SK-N-SH (cell line): ENCODE measurements at regions not wholly inside any gene's neighbourhood (a gene's known extent, or its start where the extent isn't known, plus 50 kb on each side); places are given as distances from the start of the nearest gene placed in this dataset.

Source experiments
- CTCF ChIA-PET: fragments of 300-600, 350-600 bp; formaldehyde crosslinking; extraction: SDS; loops from one replicate; lab custom pipeline; 2021; lab: Yijun Ruan, JAX
- POLR2A ChIA-PET: fragments of 350-600 bp; sonication (Branson Sonifier 250); formaldehyde crosslinking; extraction: SDS; loops from one replicate; lab custom pipeline; 2020; ENCODE audit warnings: antibody characterized with exemption, inconsistent platforms; lab: Yijun Ruan, JAX
- DNase-seq: peaks from one replicate; pipeline ENCODE4 v3.0.0; 2012
- H2AFZ ChIP-seq: fragments of 200-600 bp; sonication (generic); 2 replicates; pipeline ENCODE4 v1.8.1; 2016; ENCODE audit warnings: antibody characterized with exemption, mild to moderate bottlenecking, low read depth
- H3F3A ChIP-seq: fragments of 200-600 bp; sonication (generic); replicated peaks from 2 replicates; pipeline ENCODE3; 2016; ENCODE audit warnings: antibody characterized with exemption, mild to moderate bottlenecking; ENCODE audit not compliant: insufficient read depth
- H3K27ac ChIP-seq, 2 experiments: fragments of 200-500 bp in 1 of 2; fragments of 200-600 bp in 1 of 2; sonication (Bioruptor generic) in 1 of 2; sonication (generic), shearing (Covaris generic) in 1 of 2; 2 replicates each; pipeline versions ENCODE4 v1.5.1 to v1.6.1; 2014 to 2016; ENCODE audit warnings: low read depth in 2 of 2, inconsistent platforms in 1 of 2, low read length in 1 of 2, mild to moderate bottlenecking in 1 of 2, mixed read lengths in 1 of 2
- H3K27me3 ChIP-seq: fragments of 200-600 bp; sonication (generic), shearing (Covaris generic); 2 replicates; pipeline ENCODE4 v1.6.1; 2016; ENCODE audit warnings: mixed run types; ENCODE audit not compliant: insufficient read depth
- H3K36me3 ChIP-seq, 2 experiments: fragments of 200-500 bp in 1 of 2; fragments of 200-600 bp in 1 of 2; sonication (Bioruptor generic) in 1 of 2; sonication (generic) in 1 of 2; replicated peaks in 1 of 2; 2 replicates each; pipeline versions ENCODE3 to v1.5.1; 2014 to 2016; ENCODE audit warnings: low read length in 1 of 2, mild to moderate bottlenecking in 1 of 2; ENCODE audit not compliant: insufficient read depth in 2 of 2, control insufficient read depth in 1 of 2
- H3K4me1 ChIP-seq, 2 experiments: fragments of 200-500 bp in 1 of 2; fragments of 200-600 bp in 1 of 2; sonication (Bioruptor generic) in 1 of 2; sonication (generic), shearing (Covaris generic) in 1 of 2; 2 replicates each; pipeline versions ENCODE4 v1.5.1 to v1.6.1; 2014 to 2016; ENCODE audit warnings: low read depth in 1 of 2, low read length in 1 of 2, mixed run types in 1 of 2; ENCODE audit not compliant: insufficient read depth in 2 of 2, control insufficient read depth in 1 of 2
- H3K4me2 ChIP-seq: fragments of 200-600 bp; sonication (generic), shearing (Covaris generic); 2 replicates; pipeline ENCODE4 v1.6.1; 2017; ENCODE audit warnings: mixed run types
- H3K4me3 ChIP-seq, 2 experiments: fragments of 200-500 bp in 1 of 2; fragments of 200-600 bp in 1 of 2; sonication (Bioruptor generic) in 1 of 2; sonication (generic), shearing (Covaris generic) in 1 of 2; 2 replicates each; pipeline versions ENCODE4 v1.5.1 to v1.8.1; 2014 to 2016; ENCODE audit warnings: low read depth in 2 of 2, inconsistent platforms in 1 of 2, low read length in 1 of 2, mild to moderate bottlenecking in 1 of 2, mixed read lengths in 1 of 2, moderate library complexity in 1 of 2
- H3K79me2 ChIP-seq: fragments of 200-600 bp; sonication (generic); 2 replicates; pipeline ENCODE4 v1.8.1; 2017; ENCODE audit warnings: mild to moderate bottlenecking; ENCODE audit not compliant: insufficient read depth
- H3K9ac ChIP-seq: fragments of 200-600 bp; sonication (generic); 2 replicates; pipeline ENCODE4 v1.6.1; 2017; ENCODE audit warnings: mixed run types
- H3K9me2 ChIP-seq: fragments of 200-600 bp; sonication (generic); 2 replicates; pipeline ENCODE4 v1.6.1; 2017; ENCODE audit warnings: mixed run types
- H3K9me3 ChIP-seq: fragments of 200-600 bp; sonication (generic); 2 replicates; pipeline ENCODE4 v1.6.1; 2017; ENCODE audit warnings: mixed run types, mild to moderate bottlenecking, moderate library complexity
- H4K20me1 ChIP-seq: fragments of 200-600 bp; sonication (generic); 2 replicates; pipeline ENCODE4 v1.6.1; 2017; ENCODE audit warnings: mild to moderate bottlenecking, mixed run types; ENCODE audit not compliant: insufficient read depth
- CHD2 ChIP-seq: fragments of 150-350 bp; IDR thresholded peaks from 2 replicates; pipeline ENCODE4 v1.6.1; 2018; ENCODE audit warnings: low read length; ENCODE audit not compliant: partially characterized antibody
- CTCF ChIP-seq: fragments of 200-600 bp; sonication (generic); IDR thresholded peaks from 2 replicates; pipeline ENCODE4 v1.6.1; 2017; ENCODE audit warnings: antibody characterized with exemption, mild to moderate bottlenecking, moderate library complexity
- ELF1 ChIP-seq: IDR thresholded peaks from 2 replicates; pipeline ENCODE4 v1.4.0; 2012
- EP300 ChIP-seq, 2 experiments: IDR thresholded peaks; 2 replicates each; pipeline versions ENCODE4 v1.4.0 to v1.6.1; 2012; ENCODE audit warnings: borderline replicate concordance in 1 of 2, low read depth in 1 of 2, low read length in 1 of 2
- EZH2phosphoT487 ChIP-seq: fragments of 200-600 bp; sonication (generic); IDR thresholded peaks from 2 replicates; pipeline ENCODE4 v1.6.1; 2017; ENCODE audit warnings: low read depth, mixed run types, mild to moderate bottlenecking, antibody characterized with exemption, moderate library complexity, borderline replicate concordance
- FOXJ3 ChIP-seq: sonication (generic); formaldehyde crosslinking; IDR thresholded peaks from 2 replicates; pipeline ENCODE4 v1.5.1; 2020; ENCODE audit warnings: mild to moderate bottlenecking, missing genetic modification reagents
- FOXM1 ChIP-seq: IDR thresholded peaks from 2 replicates; pipeline ENCODE4 v1.4.0; 2012; ENCODE audit warnings: low read depth, mild to moderate bottlenecking
- GATA2 ChIP-seq: sonication (generic); formaldehyde crosslinking; IDR thresholded peaks from 2 replicates; pipeline ENCODE4 v1.5.0; 2020; ENCODE audit warnings: mild to moderate bottlenecking, missing genetic modification reagents
- JUND ChIP-seq: IDR thresholded peaks from 2 replicates; pipeline ENCODE4 v1.4.0; 2012
- MXI1 ChIP-seq: IDR thresholded peaks from 2 replicates; pipeline ENCODE4 v1.6.1; 2012; ENCODE audit warnings: mild to moderate bottlenecking, low read depth, low read length, improper control_type of control experiment
- NFIC ChIP-seq: IDR thresholded peaks from 2 replicates; pipeline ENCODE4 v1.4.0; 2012; ENCODE audit warnings: borderline replicate concordance
- RAD21 ChIP-seq: IDR thresholded peaks from 2 replicates; pipeline ENCODE4 v1.6.1; 2012; ENCODE audit warnings: mild to moderate bottlenecking, low read length
- REST ChIP-seq: IDR thresholded peaks from 2 replicates; pipeline ENCODE4 v1.6.1; 2012; ENCODE audit warnings: mild to moderate bottlenecking, low read depth, low read length, moderate library complexity
- RXRA ChIP-seq: IDR thresholded peaks from 2 replicates; pipeline ENCODE4 v1.4.0; 2012; ENCODE audit warnings: low read depth, mild to moderate bottlenecking, borderline replicate concordance
- SIN3A ChIP-seq: IDR thresholded peaks from 2 replicates; pipeline ENCODE4 v1.6.1; 2012; ENCODE audit warnings: low read depth, mild to moderate bottlenecking, low read length, moderate library complexity, borderline replicate concordance
- TAF1 ChIP-seq: IDR thresholded peaks from 2 replicates; pipeline ENCODE4 v1.6.1; 2012; ENCODE audit warnings: low read depth, mild to moderate bottlenecking, low read length, moderate library complexity, borderline replicate concordance
- TCF12 ChIP-seq: IDR thresholded peaks from 2 replicates; pipeline ENCODE4 v1.4.0; 2012
- YY1 ChIP-seq: IDR thresholded peaks from 2 replicates; pipeline ENCODE4 v1.4.0; 2012; ENCODE audit warnings: low read depth, mild to moderate bottlenecking
- WGBS: methylation state at CpG from one replicate; pipeline ENCODE4 v1.1.6; 2017; ENCODE audit warnings: low lambda C conversion rate; 5-methylcytosine and 5-hydroxymethylcytosine counted together
- TF ChIP-seq, protein P1 (sequence below): IDR thresholded peaks from 2 replicates; pipeline ENCODE4 v1.4.0; 2012; ENCODE audit warnings: low read depth, borderline replicate concordance

- Histone ChIP-seq H2AFZ (no peak overlapping the region), H3K79me2 (no peaks in the 10 kb centered on the region), H3K4me3 (no peak overlapping the region), H3K9me3 (no peaks in the 10 kb centered on the region), H3K27me3 (no peaks in the 10 kb centered on the region), H3K4me2 (no peak overlapping the region), H3K9me2 (no peaks in the 10 kb centered on the region), H3F3A (no peaks in the 10 kb centered on the region), H3K27ac (no peak overlapping the region), H4K20me1 (no peaks in the 10 kb centered on the region), H3K9ac (no peak overlapping the region), H3K36me3 (no peaks in the 10 kb centered on the region), H3K4me1 (no peaks in the 10 kb centered on the region)
- no peak for DNase-seq
- ChIA-PET CTCF (no interaction called here), POLR2A (no interaction called here)
- WGBS = 31% methylated on average over 3 of the region's 3 CpGs
- TF ChIP-seq, protein P1, sequence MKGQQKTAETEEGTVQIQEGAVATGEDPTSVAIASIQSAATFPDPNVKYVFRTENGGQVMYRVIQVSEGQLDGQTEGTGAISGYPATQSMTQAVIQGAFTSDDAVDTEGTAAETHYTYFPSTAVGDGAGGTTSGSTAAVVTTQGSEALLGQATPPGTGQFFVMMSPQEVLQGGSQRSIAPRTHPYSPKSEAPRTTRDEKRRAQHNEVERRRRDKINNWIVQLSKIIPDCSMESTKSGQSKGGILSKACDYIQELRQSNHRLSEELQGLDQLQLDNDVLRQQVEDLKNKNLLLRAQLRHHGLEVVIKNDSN = no peak
- TF ChIP-seq YY1 (no peak), RAD21 (no peak), TCF12 (no peak), CTCF (no peak), GATA2 (CRISPR knock-in tag) (no peak), FOXJ3 (CRISPR knock-in tag) (no peak), NFIC (no peak), JUND (no peak), EZH2phosphoT487 (no peak), REST (no peak), TAF1 (no peak), CHD2 (no peak), EP300 (IDR thresholded peaks at IDR 0.05; ENCODE audit: borderline replicate concordance in 1 of 2, low read depth in 1 of 2, low read length in 1 of 2) (no peak), MXI1 (no peak), ELF1 (no peak), RXRA (no peak), FOXM1 (no peak), SIN3A (no peak)
These were observed 1132.3 kb upstream of the FLRT2 start for GRCh38 chr14:84397631-84398030.
